HepG2 (cell line): ENCODE measurements at regions not wholly inside any gene's neighbourhood (a gene's known extent, or its start where the extent isn't known, plus 50 kb on each side); places are given as distances from the start of the nearest gene placed in this dataset.

Source experiments
- ATF3 ChIP-seq: sonication (generic); formaldehyde crosslinking; IDR thresholded peaks from 2 replicates; pipeline ENCODE4 v1.4.0; 2020; ENCODE audit warnings: missing genetic modification reagents
- FOSL2 ChIP-seq: sonication (generic); formaldehyde crosslinking; IDR thresholded peaks from 2 replicates; pipeline ENCODE4 v1.4.0; 2020; ENCODE audit warnings: missing genetic modification reagents
- FOXA3 ChIP-seq: IDR thresholded peaks from 2 replicates; pipeline ENCODE4 v1.6.1; 2016; ENCODE audit warnings: missing genetic modification reagents, missing compliant biosample characterization
- FOXP4 ChIP-seq: sonication (generic); formaldehyde crosslinking; IDR thresholded peaks from 2 replicates; pipeline ENCODE4 v1.4.0; 2020; ENCODE audit warnings: missing genetic modification reagents
- HNF4A ChIP-seq: sonication (generic); formaldehyde crosslinking; IDR thresholded peaks from 2 replicates; pipeline ENCODE4 v1.4.0; 2020; ENCODE audit warnings: missing genetic modification reagents
- JDP2 ChIP-seq: sonication (generic); formaldehyde crosslinking; IDR thresholded peaks from 2 replicates; pipeline ENCODE4 v1.8.1; 2022; ENCODE audit warnings: missing genetic modification reagents, borderline replicate concordance
- KLF16 ChIP-seq, 2 experiments: sonication (generic) in 1 of 2; formaldehyde crosslinking in 1 of 2; IDR thresholded peaks; 2 replicates each; pipeline versions ENCODE4 v1.6.1 to v1.8.0; 2016 to 2023; ENCODE audit warnings: missing genetic modification reagents in 2 of 2, missing compliant biosample characterization in 1 of 2
- MTA1 ChIP-seq: sonication (generic); formaldehyde crosslinking; IDR thresholded peaks from 2 replicates; pipeline ENCODE4 v1.4.0; 2020; ENCODE audit warnings: missing genetic modification reagents, mild to moderate bottlenecking, borderline replicate concordance
- NR2F6 ChIP-seq, 2 experiments: IDR thresholded peaks; 2 replicates each; pipeline ENCODE4 v1.6.1; 2016; ENCODE audit warnings: antibody characterized with exemption in 1 of 2, mild to moderate bottlenecking in 1 of 2
- SNAPC4 ChIP-seq: sonication (generic); formaldehyde crosslinking; IDR thresholded peaks from 2 replicates; pipeline ENCODE4 v1.4.0; 2020; ENCODE audit warnings: mild to moderate bottlenecking, missing genetic modification reagents
- STAG1 ChIP-seq: sonication (generic); formaldehyde crosslinking; IDR thresholded peaks from 2 replicates; pipeline ENCODE4 v1.4.0; 2020; ENCODE audit warnings: missing genetic modification reagents
- STAT6 ChIP-seq: sonication (generic); formaldehyde crosslinking; IDR thresholded peaks from 2 replicates; pipeline ENCODE4 v1.4.0; 2020; ENCODE audit warnings: missing genetic modification reagents, mild to moderate bottlenecking, borderline replicate concordance
- TSC22D2 ChIP-seq: sonication (generic); formaldehyde crosslinking; IDR thresholded peaks from 2 replicates; pipeline ENCODE4 v1.5.1; 2020; ENCODE audit warnings: missing genetic modification reagents, mild to moderate bottlenecking, borderline replicate concordance
- ZBTB7B ChIP-seq: sonication (generic); formaldehyde crosslinking; IDR thresholded peaks from 2 replicates; pipeline ENCODE4 v1.4.0; 2020; ENCODE audit warnings: missing genetic modification reagents
- ZFY ChIP-seq: sonication (generic); formaldehyde crosslinking; IDR thresholded peaks from 2 replicates; pipeline ENCODE4 v1.4.0; 2020; ENCODE audit warnings: missing genetic modification reagents
- ZNF350 ChIP-seq: sonication (generic); formaldehyde crosslinking; IDR thresholded peaks from 2 replicates; pipeline ENCODE4 v1.4.0; 2020; ENCODE audit warnings: mild to moderate bottlenecking, low read depth, missing genetic modification reagents, borderline replicate concordance
- ZNF773 ChIP-seq: sonication (generic); formaldehyde crosslinking; IDR thresholded peaks from 2 replicates; pipeline ENCODE4 v1.4.0; 2020; ENCODE audit warnings: missing genetic modification reagents, borderline replicate concordance
- ZNF839 ChIP-seq: sonication (generic); formaldehyde crosslinking; IDR thresholded peaks from 2 replicates; pipeline ENCODE4 v1.4.0; 2020; ENCODE audit warnings: missing genetic modification reagents, mild to moderate bottlenecking, borderline replicate concordance

- TF ChIP-seq STAT6 (peak; percentile 34; the same call in 1 of the 2 replicates), SNAPC4 (no peak), HNF4A (CRISPR knock-in tag) (no peak), FOXA3 (CRISPR knock-in tag) (0 out of 2 replicates have a peak, but pooled peaks have one; percentile 7), JDP2 (CRISPR knock-in tag) (no peak), ZNF773 (CRISPR knock-in tag) (no peak), NR2F6 (IDR thresholded peaks at IDR 0.05) (no peak), NR2F6 (CRISPR knock-in tag; IDR thresholded peaks at IDR 0.05) (no peak), FOXP4 (no peak), MTA1 (CRISPR knock-in tag) (no peak), FOSL2 (CRISPR knock-in tag) (no peak), KLF16 (CRISPR knock-in tag; IDR thresholded peaks at IDR 0.05) (no peak), ZFY (CRISPR knock-in tag) (no peak), ATF3 (CRISPR knock-in tag) (no peak), STAG1 (peak; percentile 7; the same call in 1 of the 2 replicates), TSC22D2 (CRISPR knock-in tag) (no peak), ZNF839 (CRISPR knock-in tag) (no peak), ZBTB7B (CRISPR knock-in tag) (peak; percentile 66; the same call in 1 of the 2 replicates), ZNF350 (CRISPR knock-in tag) (no peak)
Observed at GRCh38 chr20:53660947-53661381, 67.3 kb upstream of the ZNF217 start (continued).
